PC-9 (cell line): ENCODE measurements at regions not wholly inside any gene's neighbourhood (a gene's known extent, or its start where the extent isn't known, plus 50 kb on each side); places are given as distances from the start of the nearest gene placed in this dataset.

Source experiments
- BruUV-seq: library from RNA; stranded (reverse); fragments of 400-500 nt; replicated peaks from 2 replicates; lab custom pipeline; 2021; lab: Mats Ljungman, UMichigan
- CTCF ChIA-PET: fragments of 300-600 bp; sonication (Branson Sonifier 250); formaldehyde crosslinking; loops from one replicate; lab custom pipeline; 2022; ENCODE audit warnings: antibody characterized with exemption; lab: Charles Lee
- POLR2A ChIA-PET: fragments of 300-600 bp; sonication (Branson Sonifier 250); formaldehyde crosslinking; loops from one replicate; lab custom pipeline; 2022; ENCODE audit warnings: antibody characterized with exemption; ENCODE audit not compliant: unreplicated experiment; lab: Charles Lee
- DNase-seq, 2 experiments: peaks; one replicate each; pipeline versions ENCODE4 v3.0.0 to v3.0.0-alpha.2; 2015 to 2022; ENCODE audit warnings: mixed read lengths in 1 of 2
- H2AFZ ChIP-seq: fragments of 200-600 bp; sonication (generic); 2 replicates; pipeline ENCODE4 v1.8.1; 2017; ENCODE audit warnings: antibody characterized with exemption
- H3F3A ChIP-seq: fragments of 200-600 bp; sonication (generic); 2 replicates; pipeline ENCODE4 v1.8.1; 2017; ENCODE audit warnings: antibody characterized with exemption, mild to moderate bottlenecking, low read depth; ENCODE audit not compliant: insufficient read depth
- H3K27ac ChIP-seq: fragments of 200-600 bp; sonication (generic); 2 replicates; pipeline ENCODE4 v1.6.1; 2016; ENCODE audit warnings: mixed run types
- H3K27me3 ChIP-seq: fragments of 200-600 bp; sonication (generic); 2 replicates; pipeline ENCODE4 v1.6.1; 2016; ENCODE audit warnings: low read depth, mixed run types; ENCODE audit not compliant: insufficient read depth
- H3K36me3 ChIP-seq: fragments of 200-600 bp; sonication (generic); 2 replicates; pipeline ENCODE4 v1.6.1; 2016; ENCODE audit warnings: low read depth, mixed run types
- H3K4me1 ChIP-seq: fragments of 200-600 bp; sonication (generic); replicated peaks from 2 replicates; pipeline ENCODE4 v1.6.1; 2016; ENCODE audit warnings: mixed run types; ENCODE audit not compliant: insufficient read depth
- H3K4me2 ChIP-seq: fragments of 200-600 bp; sonication (generic); 2 replicates; pipeline ENCODE4 v1.6.1; 2017; ENCODE audit warnings: mixed run types
- H3K4me3 ChIP-seq: fragments of 200-600 bp; sonication (generic); 2 replicates; pipeline ENCODE4 v1.6.1; 2016; ENCODE audit warnings: mixed run types
- H3K79me2 ChIP-seq: fragments of 200-600 bp; sonication (generic); 2 replicates; pipeline ENCODE4 v1.6.1; 2017; ENCODE audit warnings: low read depth, mixed run types
- H3K9me2 ChIP-seq: fragments of 200-600 bp; sonication (generic); 2 replicates; pipeline ENCODE4 v1.8.1; 2017; ENCODE audit warnings: mild to moderate bottlenecking; ENCODE audit not compliant: insufficient read depth
- H3K9me3 ChIP-seq: fragments of 200-600 bp; sonication (generic); 2 replicates; pipeline ENCODE4 v1.8.1; 2016; ENCODE audit warnings: low read depth; ENCODE audit not compliant: insufficient read depth
- H4K20me1 ChIP-seq: fragments of 200-600 bp; sonication (generic); 2 replicates; pipeline ENCODE4 v1.8.1; 2017; ENCODE audit not compliant: insufficient read depth
- EZH2 ChIP-seq: fragments of 200-600 bp; sonication (generic); IDR thresholded peaks from 2 replicates; pipeline ENCODE4 v1.8.0; 2017; ENCODE audit warnings: antibody characterized with exemption, low read depth
- intact Hi-C: fragments of 100-400 bp; cut with micrococcal nuclease; formaldehyde crosslinking; loops from one replicate; pipeline ENCODE4 v1.10.0; 2022; ENCODE audit not compliant: unreplicated experiment
- TF ChIP-seq, protein P1 (sequence below): fragments of 200-600 bp; sonication (generic); conservative IDR thresholded peaks from 2 replicates; pipeline ENCODE4 v1.6.1; 2017; ENCODE audit warnings: mixed run types, antibody characterized with exemption, mild to moderate bottlenecking, moderate library complexity

DNA sequence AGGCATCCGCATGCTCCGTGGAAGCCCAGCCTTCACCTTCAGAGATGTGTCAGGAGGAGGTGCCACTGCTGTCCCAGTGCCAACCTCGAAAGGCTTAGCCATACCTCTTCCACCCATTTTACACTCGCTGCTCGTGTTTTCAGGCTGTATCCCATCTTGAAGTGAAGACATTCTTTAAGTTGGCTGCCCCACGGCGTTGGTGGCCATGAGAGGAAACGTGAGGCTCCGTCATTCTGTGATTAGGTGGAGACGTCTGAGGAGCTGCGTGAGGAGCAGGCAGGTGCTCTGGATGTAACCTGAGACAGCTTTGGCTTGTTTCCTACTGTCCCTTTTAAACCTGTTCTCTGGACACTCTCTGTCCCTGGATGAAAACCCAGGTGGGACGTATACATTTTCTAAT is 159.9 kb upstream of the RNF32 start:
- POLR2A ChIA-PET, result no interaction called here
- no TSS peak for BruUV-seq

DNA sequence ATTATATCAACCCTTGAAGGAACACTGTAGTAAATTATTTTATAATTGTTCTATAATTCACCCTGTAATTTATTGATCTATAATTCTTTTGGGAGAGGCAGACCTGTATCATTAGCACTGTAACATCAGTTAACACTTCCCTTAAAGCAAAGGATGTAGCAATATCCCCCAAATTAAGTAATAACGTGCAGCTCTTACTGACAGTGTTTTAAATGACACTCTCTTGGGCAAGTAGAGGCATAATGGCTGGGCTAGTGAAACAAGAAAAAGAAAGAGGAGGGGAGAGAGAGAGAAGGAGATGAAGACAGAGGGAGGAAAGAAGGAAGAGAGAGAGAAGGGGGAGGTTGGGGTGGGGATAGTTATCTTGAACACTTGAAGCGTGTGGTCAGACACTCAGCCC is 161.0 kb upstream of the RNF32 start:
- Histone ChIP-seq H3K36me3 (no peaks in the 10 kb centered on the region), H3F3A (no peaks in the 10 kb centered on the region), H3K9me3 (no peaks in the 10 kb centered on the region; the same call in 1 of the 2 replicates), H3K4me1 (no peaks in the 10 kb centered on the region), H3K4me2 (no peak overlapping the region), H3K79me2 (no peaks in the 10 kb centered on the region), H3K9me2 (no peaks in the 10 kb centered on the region), H4K20me1 (no peaks in the 10 kb centered on the region), H3K27ac (no peak overlapping the region), H3K27me3 (peaks cover 97% of the 10 kb centered on the region), H2AFZ (no peak overlapping the region), H3K4me3 (no peak overlapping the region)
- no peak for TF ChIP-seq EZH2
- TF ChIP-seq, protein P1, sequence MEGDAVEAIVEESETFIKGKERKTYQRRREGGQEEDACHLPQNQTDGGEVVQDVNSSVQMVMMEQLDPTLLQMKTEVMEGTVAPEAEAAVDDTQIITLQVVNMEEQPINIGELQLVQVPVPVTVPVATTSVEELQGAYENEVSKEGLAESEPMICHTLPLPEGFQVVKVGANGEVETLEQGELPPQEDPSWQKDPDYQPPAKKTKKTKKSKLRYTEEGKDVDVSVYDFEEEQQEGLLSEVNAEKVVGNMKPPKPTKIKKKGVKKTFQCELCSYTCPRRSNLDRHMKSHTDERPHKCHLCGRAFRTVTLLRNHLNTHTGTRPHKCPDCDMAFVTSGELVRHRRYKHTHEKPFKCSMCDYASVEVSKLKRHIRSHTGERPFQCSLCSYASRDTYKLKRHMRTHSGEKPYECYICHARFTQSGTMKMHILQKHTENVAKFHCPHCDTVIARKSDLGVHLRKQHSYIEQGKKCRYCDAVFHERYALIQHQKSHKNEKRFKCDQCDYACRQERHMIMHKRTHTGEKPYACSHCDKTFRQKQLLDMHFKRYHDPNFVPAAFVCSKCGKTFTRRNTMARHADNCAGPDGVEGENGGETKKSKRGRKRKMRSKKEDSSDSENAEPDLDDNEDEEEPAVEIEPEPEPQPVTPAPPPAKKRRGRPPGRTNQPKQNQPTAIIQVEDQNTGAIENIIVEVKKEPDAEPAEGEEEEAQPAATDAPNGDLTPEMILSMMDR, result no peak
- ChIA-PET CTCF (no interaction called here), POLR2A (no interaction called here)
- intact Hi-C loops, result loop anchor here (10.0 kb wide), 2 partner anchors 255 to 335 kb away; no protein-coding TSS in a partner anchor
- BruUV-seq, result no TSS peak
- DNase-seq, result no peak

More for the DNA sequence above, 159.9 kb upstream of the RNF32 start:
- TF ChIP-seq, protein P1, result no peak
- TF ChIP-seq EZH2, result no peak
- no peaks in the 10 kb centered on the region for H3K9me2 ChIP-seq
- CTCF ChIA-PET, result no interaction called here
- no peaks in the 10 kb centered on the region for H3F3A ChIP-seq
- H3K27me3 ChIP-seq, result peaks cover 99% of the 10 kb centered on the region
- H3K4me1 ChIP-seq, result no peaks in the 10 kb centered on the region
- intact Hi-C loops, result no loop called here
- no peaks in the 10 kb centered on the region for H3K36me3 ChIP-seq
- H3K4me3 ChIP-seq, result no peak overlapping the region
- no peaks in the 10 kb centered on the region for H3K79me2 ChIP-seq
- no peak overlapping the region for H2AFZ ChIP-seq
- H3K9me3 ChIP-seq, result no peaks in the 10 kb centered on the region
- H3K4me2 ChIP-seq, result no peak overlapping the region
- DNase-seq, result no peak
- H3K27ac ChIP-seq, result no peak overlapping the region
- H4K20me1 ChIP-seq, result no peaks in the 10 kb centered on the region

DNA sequence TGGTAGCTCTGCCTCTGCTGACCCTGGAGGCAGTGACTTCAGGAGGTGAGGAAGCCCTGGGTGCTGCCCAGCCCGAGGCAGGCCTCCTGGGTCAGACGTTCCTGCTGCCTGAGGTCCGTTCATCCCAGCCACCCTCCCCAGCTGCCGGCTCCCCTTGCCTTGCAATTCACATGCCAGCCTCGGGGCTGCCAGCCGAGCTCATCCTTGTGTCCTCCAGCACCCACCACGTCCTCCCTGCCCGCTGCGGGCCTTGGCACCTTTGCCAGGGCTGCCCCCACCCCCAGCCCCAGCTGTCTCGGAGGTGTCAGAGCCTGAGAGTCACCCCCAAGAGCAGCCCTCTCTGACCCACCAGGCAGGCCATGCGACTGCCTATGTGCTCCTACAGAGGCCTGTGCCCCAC is 162.1 kb upstream of the RNF32 start:
- Histone ChIP-seq H3K27me3 (peaks cover 92% of the 10 kb centered on the region), H3K4me3 (no peak overlapping the region), H3K36me3 (no peaks in the 10 kb centered on the region), H2AFZ (no peak overlapping the region), H3K27ac (no peak overlapping the region), H3K9me3 (no peaks in the 10 kb centered on the region; the same call in 1 of the 2 replicates), H3K4me2 (no peak overlapping the region), H3K4me1 (no peaks in the 10 kb centered on the region), H3K79me2 (no peaks in the 10 kb centered on the region), H3F3A (no peaks in the 10 kb centered on the region), H3K9me2 (no peaks in the 10 kb centered on the region), H4K20me1 (no peaks in the 10 kb centered on the region)
- TF ChIP-seq, protein P1, result no peak
- no peak for TF ChIP-seq EZH2
- ChIA-PET CTCF (no interaction called here), POLR2A (no interaction called here)
- BruUV-seq, result no TSS peak
- no peak for DNase-seq
- intact Hi-C loops, result loop anchor here (10.0 kb wide), 2 partner anchors 254 to 336 kb away; no protein-coding TSS in a partner anchor
